IMR-90 (cell line): ENCODE measurements at regions not wholly inside any gene's neighbourhood (a gene's known extent, or its start where the extent isn't known, plus 50 kb on each side); places are given as distances from the start of the nearest gene placed in this dataset.

ENCODE experiments used
- ATAC-seq: fragments of 200-7000 bp; cut with Tn5 transposase; 2 replicates; pipeline ENCODE4 v1.9.1; 2020; ENCODE audit warnings: low read depth, mild to moderate bottlenecking, moderate library complexity
- BruUV-seq: library from RNA; stranded (reverse); fragments of 400-500 nt; replicated peaks from 2 replicates; lab custom pipeline; 2021; lab: Mats Ljungman, UMichigan
- CTCF ChIA-PET: fragments of 300-600 bp; formaldehyde crosslinking; extraction: SDS; loops from one replicate; lab custom pipeline; 2021; ENCODE audit warnings: antibody characterized with exemption; lab: Yijun Ruan, JAX
- POLR2A ChIA-PET: fragments of 300-600 bp; sonication (Branson Sonifier 250); formaldehyde crosslinking; loops from one replicate; lab custom pipeline; 2022; ENCODE audit warnings: antibody characterized with exemption; ENCODE audit not compliant: unreplicated experiment; lab: Charles Lee
- DNase-seq: peaks from one replicate; pipeline ENCODE4 v3.0.0; 2013
- H2AFZ ChIP-seq: replicated peaks from 2 replicates; pipeline ENCODE3; 2013; ENCODE audit warnings: low read length, mild to moderate bottlenecking; ENCODE audit not compliant: poor library complexity
- H2AK5ac ChIP-seq: 2 replicates; pipeline ENCODE4 v1.6.1; 2013; ENCODE audit warnings: low read depth, low read length, inconsistent platforms
- H2AK9ac ChIP-seq: replicated peaks from 2 replicates; pipeline ENCODE3; 2013; ENCODE audit warnings: mild to moderate bottlenecking, low read depth, low read length, moderate library complexity; ENCODE audit not compliant: poor library complexity
- H2BK120ac ChIP-seq: 2 replicates; pipeline ENCODE4 v1.6.1; 2013; ENCODE audit warnings: low read depth, low read length, inconsistent platforms
- H2BK15ac ChIP-seq: 3 replicates; pipeline ENCODE4 v1.6.1; 2013; ENCODE audit warnings: low read depth, low read length, inconsistent platforms
- H2BK20ac ChIP-seq: 2 replicates; pipeline ENCODE4 v1.6.1; 2013; ENCODE audit warnings: low read depth, mild to moderate bottlenecking, inconsistent platforms, low read length, moderate library complexity
- H2BK5ac ChIP-seq: 2 replicates; pipeline ENCODE4 v1.6.1; 2013; ENCODE audit warnings: mild to moderate bottlenecking, low read depth, low read length, inconsistent platforms; ENCODE audit not compliant: poor library complexity, severe bottlenecking
- H3K14ac ChIP-seq: replicated peaks from 2 replicates; pipeline ENCODE4 v1.6.1; 2013; ENCODE audit warnings: low read depth, low read length, inconsistent platforms
- H3K18ac ChIP-seq: 2 replicates; pipeline ENCODE4 v1.6.1; 2013; ENCODE audit warnings: low read depth, low read length, control low read depth
- H3K23ac ChIP-seq: 2 replicates; pipeline ENCODE4 v1.6.1; 2013; ENCODE audit warnings: low read depth, low read length, inconsistent platforms
- H3K27ac ChIP-seq: 2 replicates; pipeline ENCODE4 v1.5.1; 2013; ENCODE audit warnings: mild to moderate bottlenecking, control low read depth, low read length; ENCODE audit not compliant: insufficient read depth
- H3K27me3 ChIP-seq: 2 replicates; pipeline ENCODE4 v1.6.1; 2013; ENCODE audit warnings: low read length; ENCODE audit not compliant: control insufficient read depth, insufficient read depth
- H3K36me3 ChIP-seq: 2 replicates; pipeline ENCODE4 v1.6.1; 2013; ENCODE audit warnings: low read length, mixed read lengths; ENCODE audit not compliant: control insufficient read depth, insufficient read depth
- H3K4ac ChIP-seq: 2 replicates; pipeline ENCODE4 v1.6.1; 2013; ENCODE audit warnings: low read depth, low read length, inconsistent platforms
- H3K4me1 ChIP-seq: 2 replicates; pipeline ENCODE4 v1.6.1; 2013; ENCODE audit warnings: low read length, mixed read lengths; ENCODE audit not compliant: control insufficient read depth, insufficient read depth
- H3K4me2 ChIP-seq: 2 replicates; pipeline ENCODE4 v1.6.1; 2013; ENCODE audit warnings: low read depth, mild to moderate bottlenecking, control low read depth, low read length, moderate library complexity
- H3K4me3 ChIP-seq: 2 replicates; pipeline ENCODE4 v1.5.1; 2013; ENCODE audit warnings: low read depth, mild to moderate bottlenecking, control low read depth, low read length, moderate library complexity; ENCODE audit not compliant: insufficient read depth
- H3K56ac ChIP-seq: 2 replicates; pipeline ENCODE4 v1.6.1; 2013; ENCODE audit warnings: low read length, inconsistent platforms; ENCODE audit not compliant: insufficient read depth; ENCODE audit errors: extremely low read depth
- H3K79me1 ChIP-seq, 2 experiments: 2 replicates each; pipeline ENCODE4 v1.6.1; 2013; ENCODE audit warnings: low read length in 2 of 2, inconsistent platforms in 1 of 2, low read depth in 1 of 2
- H3K9ac ChIP-seq: 2 replicates; pipeline ENCODE4 v1.6.1; 2013; ENCODE audit warnings: low read depth, low read length, control low read depth
- H3K9me1 ChIP-seq: 2 replicates; pipeline ENCODE4 v1.6.1; 2013; ENCODE audit warnings: low read length, inconsistent platforms; ENCODE audit not compliant: insufficient read depth
- H3K9me3 ChIP-seq: 2 replicates; pipeline ENCODE4 v1.6.1; 2013; ENCODE audit warnings: low read length; ENCODE audit not compliant: control insufficient read depth, insufficient read depth
- H4K20me1 ChIP-seq: 2 replicates; pipeline ENCODE4 v1.6.1; 2013; ENCODE audit warnings: low read length, inconsistent platforms; ENCODE audit not compliant: insufficient read depth
- H4K5ac ChIP-seq: 2 replicates; pipeline ENCODE4 v1.6.1; 2013; ENCODE audit warnings: mild to moderate bottlenecking, low read depth, low read length, control low read depth
- H4K8ac ChIP-seq, 2 experiments: 2 replicates each; pipeline ENCODE4 v1.6.1; 2013; ENCODE audit warnings: low read depth in 2 of 2, low read length in 2 of 2, control low read depth in 1 of 2, inconsistent platforms in 1 of 2
- H4K91ac ChIP-seq: 2 replicates; pipeline ENCODE4 v1.6.1; 2013; ENCODE audit warnings: low read depth, low read length, inconsistent platforms; ENCODE audit not compliant: insufficient read depth
- RAD21 ChIP-seq: IDR thresholded peaks from 2 replicates; pipeline ENCODE4 v1.6.1; 2012; ENCODE audit warnings: low read length, improper control_type of control experiment
- RCOR1 ChIP-seq: IDR thresholded peaks from 2 replicates; pipeline ENCODE4 v1.6.1; 2012; ENCODE audit warnings: mild to moderate bottlenecking, low read length, improper control_type of control experiment; ENCODE audit not compliant: insufficient replicate concordance
- WGBS, 2 experiments: methylation state at CpG; one replicate each; pipeline versions ENCODE4 v1.1.5 to v1.1.7; 2013; ENCODE audit warnings: missing lambda C conversion rate in 2 of 2; ENCODE audit not compliant: insufficient read length in 1 of 2; ENCODE audit errors: extremely low coverage in 2 of 2; 5-methylcytosine and 5-hydroxymethylcytosine counted together
- dilution Hi-C: fragments of 300-500 bp; cut with HindIII; formaldehyde crosslinking; loops from one replicate; pipeline ENCODE4 v1.14.3; 2018; ENCODE audit warnings: low sequenced_read_pairs; ENCODE audit not compliant: unreplicated experiment
- in situ Hi-C: fragments of 300-500 bp; cut with MboI; formaldehyde crosslinking; loops from 3 replicates; pipeline ENCODE4 v1.14.3; 2019; ENCODE audit warnings: low sequenced_read_pairs, inconsistent platforms, mixed read lengths
- intact Hi-C: fragments of 100-400 bp; cut with micrococcal nuclease; formaldehyde crosslinking; loops from 2 replicates; pipeline ENCODE4 v1.10.0; 2022

DNA sequence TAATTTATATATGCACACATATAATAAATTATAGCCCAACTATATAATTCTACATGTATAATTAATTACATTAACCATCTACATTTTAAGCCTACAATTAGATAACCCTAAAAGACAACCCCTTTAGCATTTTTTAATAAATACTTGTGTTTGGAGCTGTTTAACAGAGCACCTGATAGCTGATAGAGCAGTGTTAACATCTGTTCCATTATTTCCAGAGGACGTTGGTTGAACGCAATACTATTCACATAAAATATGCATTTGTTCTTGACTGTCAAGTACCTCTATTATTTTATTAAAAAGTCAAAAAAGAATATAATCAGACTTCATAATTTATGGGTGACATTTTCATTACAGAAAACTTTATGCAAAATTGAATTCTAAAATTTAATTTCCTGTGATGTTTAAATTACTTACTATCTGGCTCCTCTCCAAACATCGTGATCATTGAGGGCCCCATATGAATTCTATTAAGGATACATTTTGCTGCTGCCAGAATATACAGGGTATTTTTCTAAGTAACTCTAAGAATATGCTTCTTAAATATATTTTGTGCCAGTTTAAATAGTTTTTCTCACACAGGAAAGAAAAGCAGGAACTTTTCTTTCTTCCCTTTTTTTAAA is 234.3 kb downstream of the SHOX2 start:
- H3K23ac ChIP-seq: no peak overlapping the region
- no TSS peak for BruUV-seq
- DNase-seq (no peak), ATAC-seq (no peak)
- no peaks in the 10 kb centered on the region for H3K36me3 ChIP-seq
- H2AK9ac ChIP-seq: no peak overlapping the region
- in situ Hi-C loops (no loop called here), dilution Hi-C loops (no loop called here), intact Hi-C loops (no loop called here)
- POLR2A ChIA-PET: no interaction called here
- H2BK15ac ChIP-seq: no peak overlapping the region
- no peak overlapping the region for H4K8ac ChIP-seq
- CTCF ChIA-PET: no interaction called here
- no peak overlapping the region for H3K27ac ChIP-seq
- H2BK120ac ChIP-seq: no peak overlapping the region
- H3K9ac ChIP-seq: no peak overlapping the region
- H3K56ac ChIP-seq: no peak overlapping the region
- H3K4me2 ChIP-seq: no peak overlapping the region
- no peaks in the 10 kb centered on the region; the same call in 1 of the 2 replicates for H3K27me3 ChIP-seq
- no peaks in the 10 kb centered on the region for H4K20me1 ChIP-seq
- H3K18ac ChIP-seq: no peak overlapping the region
- no peak overlapping the region for H3K4ac ChIP-seq
- H3K14ac ChIP-seq: no peak overlapping the region
- no peak overlapping the region for H3K4me3 ChIP-seq
- no peaks in the 10 kb centered on the region for H3K9me3 ChIP-seq
- H3K4me1 ChIP-seq: no peaks in the 10 kb centered on the region
- no peak overlapping the region for H4K5ac ChIP-seq
- no peaks in the 10 kb centered on the region for H3K79me1 ChIP-seq
- H2BK20ac ChIP-seq: no peak overlapping the region
- WGBS, 2 experiments: no CpG with 5 or more reads among the region's 3 CpGs
- no peak overlapping the region for H4K91ac ChIP-seq
- TF ChIP-seq RCOR1 (no peak), RAD21 (no peak)
- H2AFZ ChIP-seq: no peak overlapping the region
- H2AK5ac ChIP-seq: no peak overlapping the region
- H3K9me1 ChIP-seq: no peaks in the 10 kb centered on the region
- H2BK5ac ChIP-seq: no peak overlapping the region
